ENCODE measurements at regions not wholly inside any gene's neighbourhood (a gene's known extent, or its start where the extent isn't known, plus 50 kb on each side); places are given as distances from the start of the nearest gene placed in this dataset.
"Not testable (repeated sequence)": the region's sequence is repeated elsewhere in the genome, so short reads cannot be mapped to it uniquely, and the experiment has no call there.

DNA sequence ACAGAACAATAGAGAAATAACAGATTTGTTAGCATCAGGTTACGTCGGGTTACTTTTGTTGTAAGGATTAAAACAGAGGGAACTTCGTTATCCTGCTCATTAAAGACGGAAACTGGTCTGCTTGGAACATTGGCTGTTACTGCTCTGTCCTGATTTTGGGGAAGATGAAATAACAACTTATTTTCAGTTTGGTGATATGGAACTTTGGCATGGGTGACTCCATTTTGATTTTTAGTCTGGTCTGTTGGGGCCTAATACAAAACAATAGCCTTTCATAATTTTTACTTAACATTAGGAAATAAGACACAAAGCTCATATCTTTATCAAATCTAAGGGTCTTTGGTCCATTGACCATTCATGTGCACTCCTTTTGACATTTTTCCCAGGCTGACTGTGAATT is 220.5 kb upstream of the DUSP10 start:
- DNase-seq (ENCODE audit: low read depth) = no peak

DNA sequence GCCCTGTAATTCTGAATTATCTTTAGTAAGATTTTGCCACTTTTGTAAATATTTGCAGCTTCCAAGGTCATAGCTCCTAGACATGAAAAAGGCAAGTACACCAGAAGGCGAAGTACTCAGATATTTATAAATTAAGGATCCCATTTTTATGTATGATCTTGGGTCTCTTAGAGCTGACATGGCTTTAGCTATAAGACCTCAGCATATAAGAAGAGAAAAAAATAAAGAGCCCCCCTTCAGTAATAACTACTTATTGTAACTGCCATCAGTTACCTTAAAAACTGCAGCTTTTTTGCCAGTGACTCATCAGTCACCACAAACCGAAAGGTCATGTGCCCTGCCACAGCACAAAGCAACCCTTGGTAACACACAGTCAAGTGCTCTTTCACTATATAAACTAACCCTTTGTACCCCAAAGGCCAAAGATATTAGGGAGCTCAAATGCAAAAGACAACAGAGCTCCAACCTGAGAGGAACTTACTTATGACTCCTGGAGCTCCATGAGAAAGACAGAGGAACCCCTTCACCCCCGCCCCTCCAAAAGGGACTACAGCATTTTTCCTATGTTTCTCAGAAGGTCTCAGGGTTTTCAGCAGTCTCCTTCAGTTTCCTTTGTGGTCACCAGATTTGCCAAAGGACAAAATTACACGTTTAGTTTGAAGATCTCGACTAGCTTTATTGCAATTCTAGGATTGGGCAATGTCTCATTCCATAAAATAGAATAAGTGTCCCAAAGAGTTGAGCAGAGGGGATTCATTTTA is 219.8 kb upstream of the DUSP10 start:
- peak; percentile 13 for DNase-seq (ENCODE audit: low read depth)

DNA sequence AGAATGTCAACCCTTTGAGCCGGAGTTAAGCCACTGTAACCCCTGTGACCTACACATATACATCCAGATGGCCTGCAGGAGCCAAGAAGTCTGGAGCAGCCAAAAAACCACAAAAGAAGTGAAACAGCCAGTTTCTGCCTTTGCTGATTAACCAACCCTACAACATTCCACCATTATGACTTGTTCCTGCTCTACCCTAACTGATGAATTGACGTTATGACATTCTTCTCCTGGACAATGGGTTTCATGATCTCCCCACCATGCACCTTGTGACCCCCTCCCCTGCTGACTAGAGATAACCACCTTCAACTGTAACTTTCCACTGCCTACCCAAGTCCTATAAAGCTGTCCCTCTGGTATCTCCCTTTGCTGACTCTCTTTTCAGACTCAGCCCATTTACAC is 216.3 kb upstream of the DUSP10 start:
- not testable (repeated sequence) for DNase-seq (ENCODE audit: low read depth)

DNA sequence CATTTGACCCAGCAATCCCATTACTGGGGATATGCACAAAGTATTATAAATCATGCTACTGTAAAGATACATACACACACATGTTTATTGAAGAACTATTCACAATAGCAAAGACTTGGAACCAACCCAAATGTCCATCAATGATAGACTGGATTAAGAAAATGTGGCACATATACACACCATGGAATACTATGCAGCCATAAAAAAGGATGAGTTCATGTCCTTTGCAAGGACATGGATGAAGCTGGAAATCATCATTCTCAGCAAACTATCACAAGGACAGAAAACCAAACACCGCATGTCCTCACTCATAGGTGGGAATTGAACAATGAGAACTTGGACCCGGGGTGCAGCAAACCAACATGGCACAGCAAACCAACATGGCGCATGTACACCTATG is 215.5 kb upstream of the DUSP10 start:
- not testable (repeated sequence) for DNase-seq (ENCODE audit: low read depth)

DNA sequence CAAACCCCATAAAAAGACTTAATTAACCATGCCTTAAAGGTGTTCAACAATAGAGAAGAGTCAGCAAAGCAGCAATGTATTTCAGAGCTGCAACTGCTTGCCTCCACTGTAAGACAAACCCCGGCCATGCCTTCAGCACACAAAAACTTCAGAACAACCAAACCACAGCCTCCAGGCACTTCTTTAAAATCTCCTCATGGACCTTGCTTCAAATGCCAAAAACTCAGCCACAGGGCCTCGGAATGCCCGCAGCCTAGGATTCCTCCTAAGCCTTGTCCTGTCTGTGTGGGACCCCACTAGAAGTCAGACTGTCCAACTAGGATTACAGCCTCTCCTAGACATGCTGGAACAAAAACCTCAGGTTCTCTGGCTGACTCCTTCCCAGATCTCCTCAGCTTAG is 208.1 kb upstream of the DUSP10 start:
- no peak for DNase-seq (ENCODE audit: low read depth)

DNA sequence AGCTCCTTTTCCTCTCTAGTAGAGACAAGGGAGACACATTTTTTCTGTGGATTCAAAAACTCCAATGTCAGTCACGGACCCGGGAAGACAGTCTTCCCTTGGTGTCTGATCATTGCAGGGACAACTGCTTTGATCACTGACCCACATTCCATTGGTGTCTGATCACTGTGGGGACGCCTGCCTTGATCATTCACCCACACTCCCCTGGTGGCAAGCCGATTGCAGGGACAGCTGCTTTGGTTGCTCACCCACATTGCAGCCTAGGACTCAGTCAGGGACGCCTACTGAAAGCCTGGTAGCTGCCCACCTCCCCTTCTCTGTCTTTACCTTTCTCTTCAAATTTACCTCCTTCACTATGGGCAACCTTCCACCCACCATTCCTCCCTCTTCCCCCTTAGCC is 206.6 kb upstream of the DUSP10 start:
- DNase-seq (ENCODE audit: low read depth) = no peak

DNA sequence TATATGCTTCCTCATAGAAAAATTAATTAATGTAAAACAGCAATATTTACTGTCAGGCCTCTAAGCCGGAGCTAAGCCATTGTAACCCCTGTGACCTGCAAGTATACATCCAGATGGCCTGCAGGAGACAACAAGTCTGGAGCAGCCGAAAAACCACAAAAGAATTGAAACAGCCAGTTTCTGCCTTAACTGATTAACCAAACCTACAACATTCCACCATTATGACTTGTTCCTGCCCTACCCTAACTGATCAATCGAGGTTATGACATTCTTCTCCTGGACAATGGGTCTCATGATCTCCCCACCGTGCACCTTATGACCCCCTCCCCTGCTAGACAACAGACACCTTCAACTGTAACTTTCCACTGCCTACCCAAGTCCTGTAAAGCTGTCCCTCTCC is 205.8 kb upstream of the DUSP10 start:
- no peak for DNase-seq (ENCODE audit: low read depth)

DNA sequence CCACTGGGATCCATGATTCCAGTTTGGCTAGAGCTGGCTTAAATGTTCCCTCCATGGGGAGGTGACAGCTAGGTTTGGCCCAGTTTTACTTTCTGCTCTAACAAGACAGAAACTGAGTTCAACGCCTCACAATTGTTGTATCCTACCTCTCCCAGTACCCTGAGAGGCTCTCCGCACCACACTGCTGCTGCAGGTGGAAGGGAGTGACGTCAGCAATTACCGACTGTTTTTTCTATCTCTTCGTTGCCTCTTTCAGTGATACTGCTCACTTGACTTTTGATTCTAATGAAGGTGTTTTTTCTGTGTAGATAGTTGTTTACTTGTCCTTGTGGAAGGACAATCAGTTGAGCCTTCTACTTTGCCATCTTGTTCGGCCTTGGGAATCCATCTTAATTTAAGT is 204.9 kb upstream of the DUSP10 start:
- DNase-seq (ENCODE audit: low read depth) = no peak

DNA sequence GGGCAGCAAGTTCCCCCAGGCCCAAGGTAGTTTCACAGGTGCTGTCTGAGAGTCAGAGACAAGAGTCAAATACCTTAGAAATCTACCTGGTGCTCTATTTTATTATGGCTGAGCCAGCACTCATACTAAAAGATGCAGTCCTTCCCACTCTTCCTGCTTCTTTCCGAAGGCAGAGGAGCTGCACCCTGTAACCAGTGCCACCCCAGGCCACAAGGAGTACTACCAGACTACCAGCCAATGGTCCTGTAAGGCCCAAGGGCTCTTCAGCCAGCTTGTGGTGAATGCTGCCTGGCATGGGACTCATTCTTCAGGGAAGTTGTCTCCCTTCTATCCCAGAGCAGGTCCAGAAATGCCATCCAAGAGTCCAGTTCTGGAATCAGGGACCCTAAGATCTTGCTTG is 203.8 kb upstream of the DUSP10 start:
- DNase-seq (ENCODE audit: low read depth) = no peak

DNA sequence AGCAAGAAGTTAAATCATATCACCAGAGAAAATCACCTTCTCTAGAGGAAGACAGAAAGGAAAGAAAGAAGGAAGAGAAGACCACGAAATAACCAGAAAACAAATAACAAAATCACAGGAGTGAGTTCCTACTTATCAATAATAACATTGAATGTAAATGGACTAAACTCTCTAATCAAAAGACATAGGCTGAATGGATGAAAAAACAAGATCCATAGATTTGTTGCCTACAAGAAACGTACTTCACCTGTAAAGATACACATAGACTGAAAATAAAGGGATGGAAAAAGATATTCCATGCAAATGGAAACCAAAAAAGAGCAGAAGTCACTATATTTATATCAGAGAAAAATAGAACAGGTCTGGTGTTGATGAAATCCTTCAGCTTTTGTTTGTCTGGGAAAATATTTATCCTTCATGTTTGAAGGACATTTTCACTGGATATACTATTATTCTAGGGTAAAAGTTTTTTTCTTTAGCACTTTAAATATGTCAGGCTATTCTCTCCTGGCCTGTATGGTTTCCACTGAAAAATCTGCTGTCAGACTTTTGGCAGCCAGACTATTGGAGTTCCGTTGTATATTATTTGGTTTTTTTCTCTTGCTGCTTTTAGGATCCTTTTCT is 202.5 kb upstream of the DUSP10 start:
- DNase-seq (ENCODE audit: low read depth) = no peak

DNA sequence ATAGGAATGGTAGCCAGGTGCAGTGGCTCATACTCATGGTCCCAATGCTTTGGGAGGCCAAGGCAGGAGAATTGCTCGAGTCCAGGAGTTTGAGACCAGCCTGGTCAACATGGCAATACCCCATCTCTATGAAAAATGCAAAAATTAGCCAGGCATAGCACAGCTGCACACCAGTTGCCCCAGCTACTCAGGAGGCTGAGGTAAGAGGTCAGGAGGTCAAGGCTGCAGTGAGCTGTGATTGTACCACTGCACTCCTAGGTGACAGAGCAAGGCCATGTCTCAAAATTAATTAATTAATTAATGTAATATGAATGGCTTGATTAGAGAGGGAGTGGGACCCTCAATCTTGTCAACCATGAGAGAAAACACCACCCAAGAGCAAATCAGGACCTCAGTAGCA is 198.7 kb upstream of the DUSP10 start:
- no peak for DNase-seq (ENCODE audit: low read depth)

DNA sequence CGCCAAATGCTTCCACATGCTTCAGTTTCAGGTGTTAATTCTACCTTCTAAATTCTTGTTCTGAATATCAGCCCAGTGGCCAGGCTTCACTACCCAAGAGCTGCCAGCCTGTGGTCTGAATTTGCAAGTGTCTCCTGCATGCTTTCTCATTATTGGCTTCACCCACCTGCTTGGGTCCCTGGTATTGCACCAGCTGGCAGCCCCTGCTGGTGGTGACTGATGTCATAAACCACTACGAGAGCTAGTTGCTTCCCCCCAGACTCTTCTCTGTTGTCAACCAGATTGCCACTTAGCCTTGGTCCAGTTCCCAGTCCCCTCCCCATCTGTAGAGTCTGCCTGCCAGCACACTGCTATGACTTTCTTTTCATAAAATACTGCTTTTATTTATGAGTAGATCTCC is 197.7 kb upstream of the DUSP10 start:
- DNase-seq (ENCODE audit: low read depth) = no peak

DNA sequence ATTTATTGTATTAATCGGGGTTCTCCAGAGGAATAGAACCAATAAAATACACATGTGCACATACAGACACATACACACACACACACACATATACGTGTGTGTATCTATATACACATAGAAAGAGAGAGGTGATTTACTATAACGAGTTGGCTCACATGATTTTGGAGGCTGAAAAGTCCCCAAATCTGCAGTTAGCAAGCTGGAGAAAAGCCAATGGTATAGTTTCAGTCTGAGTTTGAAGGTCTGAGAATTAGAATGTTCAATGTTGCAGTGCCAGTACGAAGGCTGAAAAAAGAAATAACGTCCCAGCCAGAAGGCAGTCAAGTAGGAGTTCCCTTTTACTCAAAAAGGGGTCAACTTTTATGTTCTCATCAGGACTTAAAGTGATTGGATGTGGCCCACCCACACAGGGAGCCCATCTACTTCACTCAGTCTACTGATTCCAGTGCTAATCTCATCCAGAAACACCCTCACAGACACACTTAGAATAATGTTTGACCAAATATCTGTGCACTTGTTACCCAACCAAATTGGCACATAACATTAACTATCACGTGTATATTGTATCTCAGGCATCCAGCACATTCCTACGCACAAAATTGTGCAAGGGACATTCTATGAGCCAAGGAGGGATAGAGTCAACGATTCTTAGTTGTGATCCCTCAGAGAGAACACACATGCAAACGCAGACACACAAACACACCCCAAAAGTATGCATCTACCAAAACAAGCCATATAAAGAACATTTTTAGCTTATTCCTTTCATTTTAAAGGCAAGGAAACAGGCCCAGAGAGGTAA is 195.5 kb upstream of the DUSP10 start:
- DNase-seq (ENCODE audit: low read depth) = no peak

DNA sequence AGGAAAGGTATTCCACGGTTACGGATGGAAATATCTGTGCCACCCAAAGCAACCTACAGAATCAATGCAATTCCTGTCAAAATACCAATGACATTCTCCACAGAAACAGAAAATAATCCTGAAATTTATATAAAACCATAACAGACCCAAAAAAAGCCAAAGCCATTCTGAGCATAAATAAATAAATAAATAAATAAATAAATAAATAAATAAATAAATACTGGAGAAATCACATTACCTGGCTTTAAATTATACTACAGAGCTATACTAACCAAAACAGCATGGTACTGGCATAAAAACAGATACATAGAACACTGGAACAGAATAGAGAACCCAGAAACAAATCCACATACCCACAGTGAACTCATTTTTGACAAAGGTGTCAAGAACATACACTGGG is 191.9 kb upstream of the DUSP10 start:
- no peak for DNase-seq (ENCODE audit: low read depth)

DNA sequence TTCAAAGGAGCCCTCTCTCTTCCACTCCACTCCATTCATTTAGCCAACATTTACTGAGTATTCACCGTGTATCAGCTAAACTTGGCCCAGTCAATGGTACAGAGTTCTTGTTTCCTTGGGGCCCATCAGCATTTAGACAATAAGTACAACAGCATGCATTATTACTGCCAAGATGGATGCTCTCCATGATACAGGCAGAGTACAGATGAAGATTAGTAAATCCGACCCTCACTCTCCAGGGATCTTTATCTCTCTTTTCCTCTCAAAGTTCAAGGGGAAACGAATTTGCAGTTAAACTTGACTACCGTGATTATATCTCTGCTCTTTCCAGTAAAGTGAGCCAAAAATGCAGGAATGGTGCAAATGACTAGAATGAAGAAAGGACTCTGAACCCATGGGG is 184.6 kb upstream of the DUSP10 start:
- no peak for DNase-seq (ENCODE audit: low read depth)

DNA sequence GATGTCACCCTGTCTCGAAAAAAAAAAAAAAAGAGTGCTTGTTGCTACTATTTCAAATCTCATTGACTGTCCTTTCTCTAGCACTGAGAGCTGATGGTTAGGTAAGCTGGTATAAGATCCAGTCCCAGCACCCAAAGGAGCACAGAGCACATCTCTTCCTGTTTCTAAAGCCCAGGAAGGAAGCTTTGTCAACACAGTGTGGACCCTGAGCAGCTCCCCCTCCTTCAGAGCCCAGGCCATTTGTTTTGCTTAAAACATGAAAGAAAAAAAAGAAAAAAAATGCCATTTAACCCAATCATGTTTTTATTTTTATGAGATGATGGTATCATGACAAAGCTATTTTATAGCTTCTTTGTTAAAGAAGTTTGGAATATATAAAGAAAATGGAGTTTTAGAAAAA is 184.1 kb upstream of the DUSP10 start:
- no peak for DNase-seq (ENCODE audit: low read depth)

DNA sequence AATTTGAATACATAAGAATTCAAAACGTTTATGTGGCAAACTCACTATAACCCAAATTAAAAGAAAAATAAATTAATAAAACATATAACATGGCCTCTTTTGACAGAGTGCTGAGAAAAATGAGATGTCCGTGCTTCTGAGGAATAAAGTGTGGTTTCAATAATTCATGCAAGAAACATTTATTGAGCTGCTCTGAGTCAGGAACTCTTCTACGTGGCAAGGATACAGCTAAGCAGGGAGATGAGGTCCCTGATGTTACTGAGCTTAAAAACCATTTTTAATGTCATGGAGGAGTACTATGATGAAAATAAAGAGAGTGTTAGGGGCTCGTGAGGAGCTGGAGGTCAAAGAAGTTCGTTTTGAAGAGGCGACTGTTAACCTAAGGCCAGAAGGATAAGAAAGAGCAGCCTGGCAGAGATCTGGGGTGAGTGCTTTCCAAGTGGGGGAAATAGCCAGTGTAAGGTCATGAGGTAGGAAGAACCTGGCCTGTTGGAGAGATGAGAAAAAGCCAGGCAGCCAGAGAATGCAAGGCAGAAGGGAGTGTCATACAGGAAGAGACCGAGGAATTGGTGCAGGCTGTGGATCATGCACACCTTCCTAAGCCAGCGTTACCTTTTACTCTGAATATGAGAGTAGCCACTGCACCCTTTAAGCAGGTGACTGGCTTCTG is 182.2 kb upstream of the DUSP10 start:
- DNase-seq (ENCODE audit: low read depth) = no peak

DNA sequence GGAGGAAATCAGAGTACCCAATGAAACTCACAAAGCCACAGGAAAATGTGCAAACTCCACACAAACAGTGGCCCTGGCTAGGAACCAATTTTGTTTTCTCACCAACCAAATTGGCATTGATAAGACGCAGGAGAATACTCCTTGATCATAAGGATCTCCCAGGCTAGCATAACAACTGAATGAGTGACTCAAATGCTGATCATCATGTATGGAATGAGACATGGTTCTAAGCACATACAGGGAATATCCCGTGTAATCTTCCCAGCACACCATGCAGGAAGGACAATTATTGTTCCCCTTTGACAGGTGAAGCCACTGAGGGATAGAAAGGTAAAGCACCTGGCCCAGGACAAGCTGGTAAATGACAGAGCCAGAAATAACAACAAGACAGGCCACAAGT is 180.0 kb upstream of the DUSP10 start:
- DNase-seq (ENCODE audit: low read depth) = no peak

DNA sequence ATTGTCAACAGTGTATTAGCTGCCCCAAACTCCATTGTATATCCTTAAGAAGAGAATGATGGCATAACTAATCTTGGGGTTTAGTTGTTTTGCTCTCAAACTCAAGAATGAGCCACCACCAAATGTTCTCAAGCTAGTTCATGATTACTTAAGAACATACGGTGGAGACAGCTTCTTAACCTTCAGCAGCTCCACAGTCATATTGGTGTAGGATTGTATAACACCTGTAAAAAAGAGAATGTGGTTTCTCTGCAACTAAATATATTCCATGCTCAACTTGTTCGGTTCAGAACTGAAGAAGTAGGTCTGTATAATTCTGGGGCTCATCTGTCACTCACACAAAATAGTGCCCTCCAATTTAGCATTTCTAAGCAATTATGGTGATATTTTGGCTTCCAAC is 177.9 kb upstream of the DUSP10 start:
- no peak for DNase-seq (ENCODE audit: low read depth)

DNA sequence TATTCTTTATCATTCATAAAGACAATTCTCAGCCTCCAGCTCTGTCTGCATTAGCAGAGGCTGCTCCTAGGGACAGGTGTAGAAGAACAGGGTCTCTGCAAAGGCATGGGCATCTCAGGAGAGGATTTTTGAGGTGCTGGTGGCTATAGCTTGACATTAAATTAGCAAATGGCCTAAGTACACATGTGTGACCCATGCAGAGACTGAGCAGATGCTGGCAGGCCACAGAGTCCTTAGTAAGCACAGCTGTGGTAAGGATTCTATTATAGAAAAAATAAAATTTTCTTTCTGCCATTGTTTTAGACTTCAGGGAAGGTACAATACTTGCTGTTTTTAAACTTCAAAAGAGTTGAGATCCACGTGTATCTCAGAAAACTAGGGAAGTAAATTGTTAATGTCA is 177.5 kb upstream of the DUSP10 start:
- DNase-seq (ENCODE audit: low read depth) = no peak

DNA sequence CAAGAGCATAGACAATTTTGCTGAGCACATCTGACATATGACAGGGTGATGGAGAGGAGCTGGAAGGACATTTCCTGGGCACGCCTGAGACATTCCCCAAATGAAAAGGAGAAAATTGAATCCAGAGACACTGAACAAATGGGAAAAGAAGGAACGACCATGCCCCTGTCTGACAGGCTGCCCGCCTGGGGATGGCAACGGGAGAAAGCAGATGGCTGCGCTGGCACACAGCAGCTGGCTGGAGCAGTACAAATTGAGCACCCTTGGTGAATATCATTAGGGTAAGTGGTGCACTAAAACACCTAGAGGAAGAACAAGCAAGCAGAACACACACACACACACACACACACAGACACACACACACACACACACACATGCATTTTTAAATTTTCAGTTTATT is 174.3 kb upstream of the DUSP10 start:
- no peak for DNase-seq (ENCODE audit: low read depth)

DNA sequence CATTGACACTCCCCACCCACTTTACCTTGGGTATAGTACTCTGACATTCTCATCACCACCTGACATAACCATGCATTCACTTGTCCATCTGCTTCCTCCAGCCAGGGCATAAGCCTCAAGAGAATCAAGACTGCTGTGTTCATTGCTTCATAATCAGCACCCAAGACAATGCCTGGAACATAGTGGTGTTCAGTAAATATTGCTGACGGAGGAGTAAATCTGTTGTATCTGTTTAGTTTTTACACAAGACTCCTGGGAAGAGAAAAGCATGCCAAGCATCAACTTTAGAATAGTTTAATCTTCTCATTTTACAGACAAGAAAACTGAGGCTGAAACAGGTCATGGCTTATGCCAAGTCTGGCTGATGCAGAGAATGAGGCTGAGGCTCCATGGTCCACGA is 173.9 kb upstream of the DUSP10 start:
- no peak for DNase-seq (ENCODE audit: low read depth)

Measured in stimulated activated CD4-positive, alpha-beta T cell treated with anti-CD3 and anti-CD28 coated beads, Interleukin-2, amount 100 ng/mL, for 4 hours (primary cell).